ENCODE measurements at regions not wholly inside any gene's neighbourhood (a gene's known extent, or its start where the extent isn't known, plus 50 kb on each side); places are given as distances from the start of the nearest gene placed in this dataset.

DNA sequence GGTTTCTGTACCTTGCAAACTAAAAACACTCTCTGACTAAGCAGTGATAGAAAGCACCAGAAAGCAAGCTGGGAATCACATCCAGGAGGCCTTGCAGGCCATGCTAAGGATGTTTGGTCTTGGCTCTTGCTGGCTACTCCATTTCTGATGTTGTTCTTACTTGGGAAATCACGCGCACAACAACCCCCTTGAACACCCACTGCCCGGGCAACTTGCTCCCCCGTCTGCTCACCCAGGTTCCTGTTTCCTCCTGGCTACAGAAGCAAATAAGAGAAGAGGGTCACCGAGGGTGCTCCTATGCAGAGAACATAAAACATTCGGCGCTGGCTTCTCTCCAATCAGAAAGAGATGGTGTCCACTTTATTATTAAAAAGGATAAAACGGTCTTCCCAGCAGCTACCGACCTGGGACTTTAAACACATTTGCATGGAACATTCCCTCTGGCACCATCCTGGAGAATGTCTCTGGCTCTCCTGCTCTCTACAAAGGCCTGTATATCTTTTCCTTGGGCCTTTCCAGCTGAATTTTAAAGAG lies 271.2 kb upstream of the RPL38 start:
- no peak for DNase-seq (ENCODE audit: low read depth)

DNA sequence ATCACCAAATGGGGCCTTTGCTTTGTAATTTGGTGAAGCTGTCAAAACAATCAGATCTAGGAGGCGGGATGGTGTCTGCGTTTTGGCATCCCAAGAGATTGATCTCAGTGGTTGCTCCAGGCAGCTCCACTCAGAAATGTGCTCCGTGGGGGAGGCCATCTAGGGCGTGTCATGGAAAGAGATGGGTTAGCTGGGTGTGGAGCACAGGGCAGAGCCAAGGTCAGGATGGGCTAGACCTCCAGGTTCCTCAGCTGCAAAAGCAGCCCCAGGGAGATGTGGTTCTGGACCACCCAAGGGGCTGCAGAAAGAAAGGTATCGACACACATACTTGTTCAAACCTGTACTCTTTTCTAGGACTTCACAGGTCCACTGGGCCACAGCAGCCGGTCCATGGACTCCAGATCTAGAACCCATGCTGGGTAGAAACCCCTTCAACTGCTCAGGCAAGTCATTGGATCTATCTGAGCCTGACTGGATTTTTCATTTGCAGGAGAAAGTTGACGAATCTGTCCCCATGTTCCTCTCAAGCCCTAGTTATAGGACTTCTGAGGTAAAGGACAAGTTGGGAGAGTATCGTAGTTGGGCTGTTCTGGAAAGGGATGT lies 270.2 kb upstream of the RPL38 start:
- no peak for DNase-seq (ENCODE audit: low read depth)

DNA sequence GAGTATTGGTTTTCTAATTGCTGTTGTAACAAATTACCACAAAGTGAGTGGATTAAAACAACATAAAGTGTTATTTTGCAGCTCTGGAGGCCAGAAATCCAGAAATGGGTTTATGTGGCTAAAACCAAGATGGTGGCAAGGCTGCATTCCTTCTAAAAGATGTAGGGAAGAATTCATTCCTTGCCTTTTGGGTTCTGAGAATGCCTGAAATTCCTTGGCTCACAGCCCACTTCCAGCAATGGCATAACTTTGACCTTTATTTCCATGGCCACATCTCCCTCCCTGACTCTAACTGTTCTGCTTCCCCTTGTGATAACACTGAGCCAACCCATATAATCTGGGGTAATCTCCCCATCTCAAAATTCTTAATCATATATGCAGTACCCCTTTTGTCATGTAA lies 269.6 kb upstream of the RPL38 start:
- DNase-seq (ENCODE audit: low read depth) = no peak

DNA sequence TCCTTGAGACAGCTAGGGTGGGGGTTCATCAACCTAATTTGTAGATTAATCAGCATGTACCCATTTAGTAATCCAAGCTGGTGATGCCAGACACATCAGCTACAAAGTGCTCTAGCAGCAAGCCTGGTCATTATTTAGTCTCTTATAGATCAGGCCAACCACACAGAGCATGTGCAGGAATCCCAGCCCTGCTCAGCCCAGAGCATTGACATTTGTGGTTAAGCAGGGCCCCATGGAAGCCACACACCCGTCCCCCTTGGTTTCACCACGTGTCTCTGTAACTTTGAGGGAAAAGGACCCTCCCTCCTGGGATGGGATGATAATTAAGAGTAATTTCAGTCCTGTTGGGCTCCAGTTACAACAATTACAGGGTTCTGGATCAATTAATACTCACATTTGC lies 268.8 kb upstream of the RPL38 start:
- no peak for DNase-seq (ENCODE audit: low read depth)

DNA sequence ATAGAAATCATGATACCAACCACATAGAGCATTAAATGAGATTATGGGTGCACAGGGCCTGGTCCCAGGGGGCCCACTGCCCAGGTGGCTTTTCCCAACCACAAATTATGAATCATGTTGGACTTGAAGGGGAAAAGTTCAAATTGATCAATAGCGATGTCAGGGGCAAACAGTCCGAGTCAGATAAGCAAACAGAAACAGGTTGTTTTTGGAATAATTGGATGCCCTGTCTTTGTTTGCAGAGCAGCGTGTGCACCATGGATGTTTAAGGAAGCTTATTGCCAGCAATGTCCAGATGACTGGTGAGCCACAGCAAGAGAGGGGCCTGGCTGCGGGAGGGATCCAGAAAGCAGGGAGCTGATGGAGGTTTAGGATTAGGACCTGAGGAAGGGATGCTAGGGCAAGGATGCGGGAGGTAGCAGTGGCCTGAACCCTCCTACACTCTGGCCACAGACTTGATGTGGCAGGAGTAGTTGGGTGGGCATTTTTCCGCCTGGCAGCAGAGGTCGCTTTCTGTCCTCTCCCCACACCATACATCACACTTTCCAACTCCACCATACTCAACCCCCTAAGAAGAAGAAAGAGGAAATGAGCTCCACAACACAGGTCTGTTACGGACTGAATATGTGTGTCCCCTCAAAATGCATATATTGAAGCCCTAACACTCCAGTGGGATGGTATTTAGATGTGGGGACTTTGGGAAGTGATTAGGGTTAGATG lies 266.4 kb upstream of the RPL38 start:
- no peak for DNase-seq (ENCODE audit: low read depth)

- DNase-seq (ENCODE audit: low read depth) = no peak
Measured at GRCh38 chr17:73938706-73939105, 264.8 kb upstream of the RPL38 start.

- no peak for DNase-seq (ENCODE audit: low read depth)
Measured at GRCh38 chr17:73939806-73940205, 263.7 kb upstream of the RPL38 start.

DNA sequence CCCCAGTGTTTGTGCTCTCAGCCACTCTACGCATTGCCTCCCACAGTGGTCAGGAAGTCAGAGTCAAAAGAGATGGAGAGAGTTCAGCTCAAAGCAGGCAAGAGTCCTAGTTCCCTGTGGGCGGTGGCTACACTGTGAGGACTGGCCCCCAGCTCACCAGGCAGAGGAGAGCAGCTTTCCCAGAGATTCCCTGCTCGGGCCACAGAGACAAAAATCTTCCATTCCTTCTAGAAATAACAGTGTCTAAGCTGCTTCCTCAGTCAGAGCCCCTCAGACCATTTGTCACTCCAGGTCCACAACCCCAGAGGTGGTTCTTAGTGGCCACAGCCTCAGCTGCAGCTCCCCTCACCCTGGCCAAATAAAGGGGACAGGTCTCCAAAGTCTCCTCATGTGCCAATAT lies 263.0 kb upstream of the RPL38 start:
- DNase-seq (ENCODE audit: low read depth) = no peak

DNA sequence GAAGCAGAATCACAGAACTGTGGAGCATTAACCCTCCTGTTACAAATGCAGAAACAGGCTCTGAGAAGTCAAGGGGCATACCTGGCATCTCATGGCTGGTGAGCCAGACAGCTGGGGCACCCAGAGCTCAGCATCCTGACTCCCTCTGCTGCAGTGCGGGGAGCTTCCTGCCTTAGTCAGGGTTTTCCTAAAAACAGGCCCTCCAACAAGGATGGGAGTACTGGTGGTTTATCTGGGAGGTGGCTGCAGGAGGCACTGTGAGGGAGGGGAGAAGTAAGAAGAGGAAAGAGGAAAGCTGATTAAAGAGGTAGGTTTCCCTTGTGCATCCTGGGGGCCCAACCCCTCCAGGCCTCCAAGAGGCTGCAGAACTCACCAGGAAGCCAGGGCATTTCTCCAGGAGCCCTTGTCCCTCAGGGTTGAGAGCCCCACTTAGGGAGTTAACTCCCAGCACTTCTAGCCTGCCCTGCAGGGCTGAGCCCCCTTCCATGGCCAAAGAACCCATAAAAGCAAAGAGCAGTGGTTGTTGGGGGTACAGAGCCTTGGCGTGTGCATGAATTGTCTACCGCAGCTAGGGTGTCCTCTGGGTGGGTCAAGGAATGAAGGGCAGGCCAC lies 261.5 kb upstream of the RPL38 start:
- DNase-seq (ENCODE audit: low read depth) = no peak

GRCh38 chr17:73942703-73943415 lies 260.6 kb upstream of the RPL38 start:
- no peak for DNase-seq (ENCODE audit: low read depth)

GRCh38 chr17:73943416-73944110 lies 259.9 kb upstream of the RPL38 start:
- DNase-seq (ENCODE audit: low read depth) = no peak

GRCh38 chr17:73944366-73944765 lies 259.1 kb upstream of the RPL38 start:
- DNase-seq (ENCODE audit: low read depth) = no peak

DNA sequence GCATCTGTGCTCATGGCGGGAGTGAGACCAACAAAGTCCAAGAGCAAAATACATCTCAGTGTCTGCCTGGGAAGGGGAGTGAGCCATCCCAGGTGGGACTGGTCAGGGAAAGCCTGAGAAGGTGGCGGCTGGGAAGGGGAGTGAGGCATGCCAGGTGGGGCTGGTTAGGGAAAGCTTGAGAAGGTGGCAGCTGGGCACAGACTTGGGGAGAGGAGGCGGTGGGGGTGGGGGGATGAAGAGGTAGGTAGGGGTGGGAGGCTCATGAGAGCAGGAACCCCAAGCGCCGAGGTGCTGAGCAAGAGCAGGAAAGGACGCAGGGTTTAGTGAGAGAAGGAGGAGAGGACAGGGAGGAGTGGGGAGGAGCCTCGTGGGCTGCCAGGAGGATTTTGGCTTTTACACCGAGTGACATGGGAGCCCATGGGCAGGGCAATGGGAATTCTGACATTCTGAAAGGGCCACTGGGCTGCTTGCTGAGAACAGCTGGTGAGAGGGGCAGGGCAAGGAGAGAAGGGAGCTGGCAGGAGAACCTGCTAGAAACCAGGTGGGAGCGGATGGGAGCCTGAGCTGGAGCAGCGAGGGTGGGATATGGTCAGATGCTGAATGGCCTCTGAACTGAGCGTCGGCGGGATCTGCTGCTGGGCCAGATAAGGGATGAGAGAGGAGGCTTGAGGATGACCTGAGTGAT lies 256.1 kb upstream of the RPL38 start:
- DNase-seq (ENCODE audit: low read depth) = no peak

GRCh38 chr17:73947966-73948355 lies 255.5 kb upstream of the RPL38 start:
- DNase-seq (ENCODE audit: low read depth) = no peak

GRCh38 chr17:73949903-73950592 lies 253.4 kb upstream of the RPL38 start:
- no peak for DNase-seq (ENCODE audit: low read depth)

DNA sequence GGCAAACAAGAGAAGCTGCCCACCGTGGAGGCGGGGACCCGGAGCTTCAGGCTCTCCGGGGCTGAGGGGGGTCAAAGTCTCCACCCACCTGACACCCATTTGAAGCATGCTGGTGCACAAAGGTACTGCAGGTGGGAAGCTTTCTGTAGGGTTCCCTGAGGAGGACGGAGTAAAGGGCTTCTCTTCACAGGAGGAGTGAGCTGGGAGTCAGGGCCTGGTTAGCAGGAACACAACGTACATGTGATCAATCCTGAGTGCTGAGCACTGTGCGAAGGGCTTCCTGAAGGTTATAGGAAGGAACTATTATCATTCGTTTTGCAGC lies 252.9 kb upstream of the RPL38 start:
- no peak for DNase-seq (ENCODE audit: low read depth)

- DNase-seq (ENCODE audit: low read depth) = no peak
Measured at GRCh38 chr17:73952082-73952479, 251.4 kb upstream of the RPL38 start.

GRCh38 chr17:73952480-73953205 lies 250.8 kb upstream of the RPL38 start:
- no peak for DNase-seq (ENCODE audit: low read depth)

DNA sequence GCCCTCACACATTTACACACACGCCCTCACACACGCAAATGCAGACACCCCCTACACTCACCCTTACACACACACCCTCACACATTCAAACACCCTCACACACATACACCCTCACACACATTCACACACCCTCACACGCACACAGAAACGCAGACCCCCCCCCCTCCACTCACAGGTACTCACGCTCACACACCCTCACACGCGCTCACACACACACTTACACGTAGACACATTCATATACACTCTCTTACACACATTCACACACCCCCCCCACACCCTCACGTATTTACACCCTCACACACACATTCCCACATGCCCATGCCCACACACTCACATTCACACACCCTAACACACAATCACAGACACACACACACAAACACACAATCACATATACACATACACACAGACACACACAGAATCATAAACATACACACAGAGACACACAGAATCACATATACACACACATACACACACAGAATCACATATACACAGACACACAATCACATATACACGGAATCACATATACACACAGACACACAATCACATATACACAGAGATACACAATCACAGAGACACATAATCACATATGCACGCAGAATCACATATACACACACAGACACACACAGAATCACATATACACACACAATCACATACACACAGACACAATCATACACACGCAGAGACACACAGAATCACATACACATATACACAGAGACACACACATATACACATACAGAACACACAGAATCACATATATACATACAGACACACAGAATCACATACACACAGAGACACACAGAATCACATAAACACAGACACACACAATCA lies 250.1 kb upstream of the RPL38 start:
- DNase-seq (ENCODE audit: low read depth) = no peak

DNA sequence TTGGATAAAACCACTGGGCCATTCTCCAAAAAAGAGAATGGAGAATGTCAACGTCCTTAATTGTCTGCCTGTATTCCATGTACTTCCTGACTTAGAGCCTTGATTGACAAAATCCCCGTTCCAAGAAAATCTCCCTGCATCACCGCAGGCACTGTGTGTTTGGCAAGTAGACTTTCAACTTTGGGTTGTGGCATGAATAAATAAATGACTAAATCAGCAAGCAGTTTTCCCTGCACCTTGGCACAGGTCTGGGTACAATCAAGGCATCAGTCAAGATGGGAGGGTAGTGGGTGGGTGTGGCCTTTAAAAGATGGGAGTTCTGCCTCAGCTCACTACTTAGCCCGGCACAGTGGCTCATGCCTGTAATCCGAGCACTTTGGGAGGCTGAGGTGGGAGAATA lies 248.5 kb upstream of the RPL38 start:
- DNase-seq (ENCODE audit: low read depth) = no peak
